ENCODE measurements at regions not wholly inside any gene's neighbourhood (a gene's known extent, or its start where the extent isn't known, plus 50 kb on each side); places are given as distances from the start of the nearest gene placed in this dataset.
"Not testable (repeated sequence)": the region's sequence is repeated elsewhere in the genome, so short reads cannot be mapped to it uniquely, and the experiment has no call there.

GRCh38 chr11:81967242-81967641 lies 766.4 kb downstream of the FAM181B start:
- DNase-seq = no peak

- no peak for DNase-seq
These were observed 767.3 kb downstream of the FAM181B start for GRCh38 chr11:81966340-81966739.

GRCh38 chr11:81963018-81963417 lies 770.6 kb downstream of the FAM181B start:
- DNase-seq = no peak

GRCh38 chr11:81960443-81960842 lies 773.2 kb downstream of the FAM181B start:
- DNase-seq = no peak

- no peak for DNase-seq
These were observed 774.3 kb downstream of the FAM181B start for GRCh38 chr11:81959341-81959740.

- not testable (repeated sequence) for DNase-seq
These were observed 779.4 kb downstream of the FAM181B start for GRCh38 chr11:81954301-81954700.

- DNase-seq = no peak
These were observed 786.8 kb downstream of the FAM181B start for GRCh38 chr11:81946831-81947230.

- DNase-seq = no peak
These were observed 791.0 kb downstream of the FAM181B start for GRCh38 chr11:81942646-81943045.

GRCh38 chr11:81941998-81942397 lies 791.7 kb downstream of the FAM181B start:
- no peak for DNase-seq

- DNase-seq = no peak
These were observed 801.4 kb downstream of the FAM181B start for GRCh38 chr11:81932303-81932702.

- no peak for DNase-seq
These were observed 813.5 kb downstream of the FAM181B start for GRCh38 chr11:81920205-81920604.

GRCh38 chr11:81916451-81916850 lies 817.2 kb downstream of the FAM181B start:
- no peak for DNase-seq

GRCh38 chr11:81915045-81915444 lies 818.6 kb downstream of the FAM181B start:
- DNase-seq = no peak

- DNase-seq = no peak
These were observed 819.9 kb downstream of the FAM181B start for GRCh38 chr11:81913793-81914192.

- no peak for DNase-seq
These were observed 825.7 kb downstream of the FAM181B start for GRCh38 chr11:81907996-81908395.

GRCh38 chr11:81899156-81899555 lies 834.5 kb downstream of the FAM181B start:
- DNase-seq = no peak

- DNase-seq = no peak
These were observed 836.0 kb downstream of the FAM181B start for GRCh38 chr11:81897639-81898038.

GRCh38 chr11:81895258-81895657 lies 838.4 kb downstream of the FAM181B start:
- no peak for DNase-seq

- no peak for DNase-seq
These were observed 840.7 kb downstream of the FAM181B start for GRCh38 chr11:81892770-81893635.

- DNase-seq = no peak
These were observed 845.3 kb downstream of the FAM181B start for GRCh38 chr11:81888391-81888790.

- no peak for DNase-seq
These were observed 846.0 kb downstream of the FAM181B start for GRCh38 chr11:81887671-81888070.

- no peak for DNase-seq
These were observed 847.1 kb downstream of the FAM181B start for GRCh38 chr11:81886406-81887075.

- no peak for DNase-seq
These were observed 859.0 kb downstream of the FAM181B start for GRCh38 chr11:81874635-81875034.

GRCh38 chr11:81870815-81871214 lies 862.8 kb downstream of the FAM181B start:
- DNase-seq = no peak

- DNase-seq = no peak
These were observed 863.6 kb downstream of the FAM181B start for GRCh38 chr11:81870066-81870412.

Data from NCI-H2107 (cell line).